GM19395 (cell line): ENCODE measurements at regions not wholly inside any gene's neighbourhood (a gene's known extent, or its start where the extent isn't known, plus 50 kb on each side); places are given as distances from the start of the nearest gene placed in this dataset.
"Not testable (repeated sequence)": the region's sequence is repeated elsewhere in the genome, so short reads cannot be mapped to it uniquely, and the experiment has no call there.

ENCODE experiments used
- ATAC-seq: cut with Tn5 transposase; IDR thresholded peaks from one replicate; pipeline ENCODE4 v1.9.1; 2021; ENCODE audit warnings: mild to moderate bottlenecking, moderate library complexity; ENCODE audit not compliant: unreplicated experiment

GRCh38 chr7:81887098-81888090 is 117.5 kb upstream of the HGF start:
- peak; percentile 66 for ATAC-seq

- ATAC-seq = no peak
Observed at GRCh38 chr7:81886211-81886764, 116.4 kb upstream of the HGF start.

- ATAC-seq = no peak
Observed at GRCh38 chr7:81884817-81885216, 115.0 kb upstream of the HGF start.

GRCh38 chr7:81883801-81884393 is 114.0 kb upstream of the HGF start:
- peak; percentile 40 for ATAC-seq

GRCh38 chr7:81882086-81882485 is 112.2 kb upstream of the HGF start:
- no peak for ATAC-seq

GRCh38 chr7:81877890-81878289 is 108.0 kb upstream of the HGF start:
- ATAC-seq = no peak

DNA sequence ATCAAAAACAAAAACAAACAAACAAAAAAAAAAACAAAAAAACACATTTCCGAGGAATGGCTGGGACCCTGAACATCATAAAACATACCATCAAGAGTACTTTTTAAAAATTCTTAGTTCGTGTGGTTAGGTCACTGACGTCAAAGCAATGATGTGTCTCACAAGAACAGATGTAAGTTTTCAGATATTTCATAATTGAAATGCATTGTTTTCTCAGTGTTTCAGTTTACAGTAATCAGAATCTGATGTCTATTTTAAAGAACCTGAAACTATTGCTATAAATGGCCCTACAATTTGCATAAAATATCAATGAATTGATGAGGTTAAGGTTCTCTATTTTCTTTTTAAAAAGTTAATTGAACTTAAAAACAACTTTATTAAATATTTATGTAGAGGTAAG is 103.7 kb upstream of the HGF start:
- ATAC-seq = no peak

DNA sequence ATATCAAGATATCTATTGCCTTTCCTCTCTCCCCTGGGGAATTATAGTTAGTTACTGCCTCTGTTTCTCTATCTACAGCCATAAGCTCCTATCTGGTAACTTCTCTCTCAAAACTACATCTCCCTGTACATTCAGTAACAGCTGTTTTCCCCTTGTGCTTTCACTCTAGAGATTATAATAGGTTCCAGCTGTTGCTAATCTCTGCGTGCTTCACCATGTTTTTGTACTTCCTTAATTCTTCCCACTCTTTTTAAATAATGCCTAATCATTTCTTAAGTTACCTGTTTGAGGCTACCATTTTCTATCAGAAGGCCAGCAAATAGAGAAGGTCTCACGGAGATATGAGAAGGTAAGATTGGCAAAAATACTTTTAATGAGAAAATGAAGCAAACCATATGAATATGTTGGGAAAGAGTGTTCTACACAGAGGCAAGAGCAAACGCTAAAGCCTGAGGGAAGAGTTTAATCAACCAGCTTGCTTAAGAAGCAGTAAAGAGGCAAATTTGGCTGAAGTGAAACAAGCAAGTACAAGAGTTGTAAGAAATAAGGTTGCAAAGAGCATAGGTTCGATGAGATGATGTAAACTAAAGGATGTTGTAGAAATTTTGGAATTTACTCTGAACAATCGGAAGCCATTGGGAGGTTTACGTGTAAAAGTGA is 101.9 kb upstream of the HGF start:
- no peak for ATAC-seq

- ATAC-seq = no peak
Observed at GRCh38 chr7:81870608-81871007, 100.8 kb upstream of the HGF start.

GRCh38 chr7:81869670-81870069 is 99.8 kb upstream of the HGF start:
- no peak for ATAC-seq

- no peak for ATAC-seq
Observed at GRCh38 chr7:81865754-81866153, 95.9 kb upstream of the HGF start.

- no peak for ATAC-seq
Observed at GRCh38 chr7:81859433-81859832, 89.6 kb upstream of the HGF start.

- ATAC-seq = not testable (repeated sequence)
Observed at GRCh38 chr7:81858820-81859219, 89.0 kb upstream of the HGF start.

DNA sequence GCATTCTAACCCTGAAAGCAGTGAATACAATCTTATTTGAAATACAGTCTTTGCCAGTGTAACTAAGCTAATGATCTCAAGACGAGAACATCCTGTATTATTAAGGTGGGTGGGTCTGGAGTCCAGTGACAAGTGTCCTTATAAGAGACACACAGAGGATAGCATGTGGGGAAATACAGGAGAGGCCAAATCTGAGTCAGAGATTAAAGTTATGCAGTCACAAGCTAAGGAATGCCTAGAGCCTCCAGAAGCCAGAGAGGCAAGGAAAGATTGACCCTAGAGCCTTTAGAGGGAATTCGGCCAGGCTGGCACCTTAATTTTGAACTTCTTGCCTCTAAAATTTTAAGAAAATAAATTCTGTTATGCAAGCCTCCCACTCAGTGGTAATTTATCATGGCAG is 87.5 kb upstream of the HGF start:
- ATAC-seq = no peak

DNA sequence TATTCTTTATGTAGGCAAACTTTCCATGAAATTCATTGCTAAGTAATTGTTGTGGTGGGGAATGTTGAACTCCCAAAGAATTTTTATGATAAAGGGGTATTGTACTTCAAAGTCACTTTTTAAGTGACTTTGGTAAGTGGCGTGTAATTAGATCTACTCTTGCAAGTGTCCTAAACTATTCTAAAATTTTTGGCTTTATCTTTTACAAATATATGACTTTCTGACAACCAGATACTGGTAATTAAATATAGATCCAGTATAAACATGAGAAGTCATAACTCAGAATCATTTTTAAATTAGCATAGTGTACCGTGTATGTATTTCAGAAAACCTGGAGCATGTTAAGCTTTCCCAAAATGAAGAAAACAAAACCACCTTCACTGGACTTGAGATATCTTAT is 84.7 kb upstream of the HGF start:
- no peak for ATAC-seq

DNA sequence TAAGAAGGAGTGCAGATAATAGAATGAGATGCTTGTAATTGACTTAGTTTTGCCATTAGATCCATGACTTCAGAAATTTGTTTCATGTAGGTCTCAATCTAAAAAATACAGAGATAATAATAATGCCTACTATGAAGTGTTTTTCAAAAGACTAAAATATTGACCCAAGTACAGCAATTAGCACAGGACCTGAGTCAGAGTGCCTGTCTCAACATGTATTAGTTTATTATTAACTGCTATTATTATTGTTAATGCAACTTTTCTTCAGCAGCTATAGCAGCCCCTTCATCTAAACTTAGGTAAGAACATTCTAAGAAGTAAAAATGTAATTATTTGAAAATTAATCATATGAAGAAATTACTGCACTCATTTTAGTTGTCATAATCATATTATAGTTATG is 82.9 kb upstream of the HGF start:
- ATAC-seq = no peak

- ATAC-seq = no peak
Observed at GRCh38 chr7:81851413-81851812, 81.6 kb upstream of the HGF start.

DNA sequence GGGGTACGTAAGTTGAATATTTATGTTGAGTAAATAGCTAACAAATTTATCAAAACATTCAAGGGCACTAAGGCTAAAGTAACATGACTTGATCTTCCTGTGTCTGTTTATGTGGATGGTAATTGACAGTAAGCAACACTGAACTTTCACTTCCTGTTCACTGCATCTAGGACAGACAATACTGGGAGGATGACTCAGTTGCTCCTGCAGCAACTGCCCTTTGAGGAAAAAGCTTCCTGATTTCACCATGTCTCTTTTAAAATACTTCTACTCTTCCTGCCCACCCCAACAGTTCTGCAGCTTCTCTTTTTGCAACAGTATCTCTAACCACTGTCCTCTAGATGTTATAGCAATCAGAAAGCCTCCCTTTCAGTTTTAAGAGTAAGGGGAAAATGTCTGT is 76.6 kb upstream of the HGF start:
- ATAC-seq = peak; percentile 75

GRCh38 chr7:81845744-81846241 is 75.9 kb upstream of the HGF start:
- peak; percentile 96 for ATAC-seq

DNA sequence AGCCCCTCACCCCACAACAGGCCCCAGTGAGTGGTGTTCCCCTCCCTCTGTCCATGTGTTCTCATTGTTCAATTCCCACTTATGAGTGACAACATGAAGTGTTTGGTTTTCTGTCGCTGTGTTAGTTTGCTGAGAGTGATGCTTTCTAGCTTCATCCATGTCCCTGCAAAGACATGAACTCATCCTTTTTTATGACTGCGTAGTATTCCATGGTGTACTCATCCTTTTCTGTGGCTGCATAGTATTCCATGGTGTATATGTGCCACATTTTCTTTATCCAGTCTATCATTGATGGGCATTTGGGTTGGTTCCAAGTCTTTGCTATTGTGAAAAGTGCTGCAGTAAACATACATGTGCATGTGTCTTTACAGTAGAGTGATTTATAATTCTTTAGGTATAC is 73.8 kb upstream of the HGF start:
- not testable (repeated sequence) for ATAC-seq

- no peak for ATAC-seq
Observed at GRCh38 chr7:81842361-81842760, 72.5 kb upstream of the HGF start.
